Astrocyte (in vitro differentiated cells and primary cell): ENCODE measurements at regions not wholly inside any gene's neighbourhood (a gene's known extent, or its start where the extent isn't known, plus 50 kb on each side); places are given as distances from the start of the nearest gene placed in this dataset.

Experiments
- DNase-seq: peaks from one replicate; pipeline ENCODE4 v3.0.0-alpha.2; 2010; ENCODE audit warnings: low read depth
- FAIRE-seq: peaks from 2 replicates; lab custom pipeline; 2011; peaks lifted over from hg19 to GRCh38; lab: Jason Lieb, UNC
- H2AFZ ChIP-seq: 2 replicates; pipeline ENCODE4 v1.6.0; 2012; ENCODE audit warnings: low read depth, low read length, inconsistent platforms
- H3K27ac ChIP-seq: 2 replicates; pipeline ENCODE4 v1.5.1; 2011; ENCODE audit warnings: low read depth, low read length, inconsistent platforms
- H3K27me3 ChIP-seq: 2 replicates; pipeline ENCODE4 v1.6.0; 2011; ENCODE audit warnings: low read length, inconsistent platforms; ENCODE audit not compliant: insufficient read depth
- H3K36me3 ChIP-seq: 2 replicates; pipeline ENCODE4 v1.5.1; 2011; ENCODE audit warnings: low read length, inconsistent platforms; ENCODE audit not compliant: insufficient read depth
- H3K4me1 ChIP-seq: 2 replicates; pipeline ENCODE4 v1.5.1; 2011; ENCODE audit warnings: low read length, inconsistent platforms; ENCODE audit not compliant: insufficient read depth
- H3K4me2 ChIP-seq: 2 replicates; pipeline ENCODE4 v1.6.0; 2012; ENCODE audit warnings: low read length, inconsistent platforms
- H3K4me3 ChIP-seq: 2 replicates; pipeline ENCODE4 v1.5.1; 2011; ENCODE audit warnings: low read depth, mild to moderate bottlenecking, low read length, inconsistent platforms; ENCODE audit not compliant: insufficient read depth
- H3K79me2 ChIP-seq: 2 replicates; pipeline ENCODE4 v1.6.0; 2012; ENCODE audit warnings: mild to moderate bottlenecking, low read length, inconsistent platforms; ENCODE audit not compliant: insufficient read depth
- H3K9ac ChIP-seq: 2 replicates; pipeline ENCODE4 v1.6.0; 2012; ENCODE audit warnings: mild to moderate bottlenecking, low read length, inconsistent platforms
- H3K9me3 ChIP-seq: 2 replicates; pipeline ENCODE4 v1.5.1; 2012; ENCODE audit warnings: low read depth, mild to moderate bottlenecking, low read length, inconsistent platforms; ENCODE audit not compliant: insufficient read depth
- H4K20me1 ChIP-seq: 2 replicates; pipeline ENCODE4 v1.6.0; 2012; ENCODE audit warnings: low read length, inconsistent platforms; ENCODE audit not compliant: insufficient read depth
- H3K27ac Mint-ChIP-seq: one replicate; pipeline ENCODE4 v1.8.0; 2021; ENCODE audit warnings: mild to moderate bottlenecking, mixed read lengths; ENCODE audit not compliant: unreplicated experiment
- H3K27me3 Mint-ChIP-seq: one replicate; pipeline ENCODE4 v1.8.0; 2021; ENCODE audit warnings: low read depth, mixed read lengths; ENCODE audit not compliant: unreplicated experiment
- H3K36me3 Mint-ChIP-seq: one replicate; pipeline ENCODE4 v1.8.0; 2021; ENCODE audit warnings: low read depth, mixed read lengths; ENCODE audit not compliant: unreplicated experiment
- H3K4me1 Mint-ChIP-seq: one replicate; pipeline ENCODE4 v1.8.0; 2021; ENCODE audit warnings: low read depth, mixed read lengths; ENCODE audit not compliant: unreplicated experiment
- H3K4me3 Mint-ChIP-seq: one replicate; pipeline ENCODE4 v1.8.0; 2021; ENCODE audit warnings: mild to moderate bottlenecking, moderate library complexity, mixed read lengths; ENCODE audit not compliant: unreplicated experiment
- H3K9me3 Mint-ChIP-seq: one replicate; pipeline ENCODE4 v1.8.0; 2021; ENCODE audit warnings: mild to moderate bottlenecking, mixed read lengths; ENCODE audit not compliant: unreplicated experiment
- CTCF ChIP-seq: IDR thresholded peaks from 2 replicates; pipeline ENCODE4 v1.5.1; 2011; ENCODE audit warnings: low read depth, mild to moderate bottlenecking, inconsistent platforms, low read length, moderate library complexity; ENCODE audit not compliant: insufficient read depth
- EZH2 ChIP-seq: IDR thresholded peaks from 2 replicates; pipeline ENCODE4 v1.6.1; 2012; ENCODE audit warnings: mild to moderate bottlenecking, low read length, inconsistent platforms; ENCODE audit not compliant: insufficient read depth

GRCh38 chr11:97325693-97326092 is 935.9 kb downstream of the JRKL start:
- H3K27me3 Mint-ChIP-seq: no peaks in the 10 kb centered on the region
- Histone ChIP-seq H4K20me1 (no peaks in the 10 kb centered on the region), H3K9me3 (peaks cover 5% of the 10 kb centered on the region), H2AFZ (no peak overlapping the region), H3K36me3 (no peaks in the 10 kb centered on the region), H3K9ac (no peak overlapping the region), H3K79me2 (no peaks in the 10 kb centered on the region), H3K4me1 (no peaks in the 10 kb centered on the region), H3K27ac (no peak overlapping the region), H3K27me3 (no peaks in the 10 kb centered on the region), H3K4me3 (no peak overlapping the region), H3K4me2 (no peak overlapping the region)
- peaks cover 10% of the 10 kb centered on the region for H3K9me3 Mint-ChIP-seq
- H3K4me3 Mint-ChIP-seq: no peak overlapping the region
- DNase-seq (no peak), FAIRE-seq (no peak)
- no peaks in the 10 kb centered on the region for H3K4me1 Mint-ChIP-seq
- no peak overlapping the region for H3K27ac Mint-ChIP-seq
- TF ChIP-seq CTCF (no peak), EZH2 (no peak)
- no peaks in the 10 kb centered on the region for H3K36me3 Mint-ChIP-seq

- H3K9ac ChIP-seq: no peak overlapping the region
- H3K4me1 ChIP-seq: no peaks in the 10 kb centered on the region
- no peaks in the 10 kb centered on the region for H3K4me1 Mint-ChIP-seq
- FAIRE-seq (no peak), DNase-seq (no peak)
- H3K36me3 Mint-ChIP-seq: no peaks in the 10 kb centered on the region
- no peak overlapping the region for H3K27ac ChIP-seq
- H3K4me3 Mint-ChIP-seq: no peak overlapping the region
- no peaks in the 10 kb centered on the region for H3K27me3 ChIP-seq
- no peak overlapping the region for H2AFZ ChIP-seq
- H3K9me3 ChIP-seq: peaks cover 3% of the 10 kb centered on the region
- no peaks in the 10 kb centered on the region for H4K20me1 ChIP-seq
- peaks cover 2% of the 10 kb centered on the region for H3K27me3 Mint-ChIP-seq
- H3K4me2 ChIP-seq: no peak overlapping the region
- H3K9me3 Mint-ChIP-seq: no peaks in the 10 kb centered on the region
- TF ChIP-seq EZH2: no peak
- TF ChIP-seq CTCF: no peak
- H3K79me2 ChIP-seq: no peaks in the 10 kb centered on the region
- H3K36me3 ChIP-seq: no peaks in the 10 kb centered on the region
- H3K4me3 ChIP-seq: no peak overlapping the region
- H3K27ac Mint-ChIP-seq: no peak overlapping the region
Observed at GRCh38 chr11:97332271-97332670, 942.5 kb downstream of the JRKL start.

GRCh38 chr11:97336064-97336463 is 946.3 kb downstream of the JRKL start:
- no peaks in the 10 kb centered on the region for H3K79me2 ChIP-seq
- TF ChIP-seq EZH2 (no peak), CTCF (no peak)
- H3K4me1 Mint-ChIP-seq: no peaks in the 10 kb centered on the region

More at GRCh38 chr11:97336064-97336463, 946.3 kb downstream of the JRKL start:
- no peak overlapping the region for H3K4me2 ChIP-seq
- FAIRE-seq (no peak), DNase-seq (no peak)
- Mint-ChIP-seq H3K36me3 (no peaks in the 10 kb centered on the region), H3K27me3 (peaks cover 2% of the 10 kb centered on the region), H3K9me3 (no peaks in the 10 kb centered on the region), H3K27ac (no peak overlapping the region), H3K4me3 (no peak overlapping the region)
- no peak overlapping the region for H3K9ac ChIP-seq
- no peaks in the 10 kb centered on the region for H3K4me1 ChIP-seq
- H2AFZ ChIP-seq: no peak overlapping the region
- H3K9me3 ChIP-seq: no peaks in the 10 kb centered on the region
- H3K36me3 ChIP-seq: no peaks in the 10 kb centered on the region
- no peaks in the 10 kb centered on the region for H3K27me3 ChIP-seq
- H3K4me3 ChIP-seq: no peak overlapping the region
- H3K27ac ChIP-seq: no peak overlapping the region
- no peaks in the 10 kb centered on the region for H4K20me1 ChIP-seq
